Vagina (tissue), 2 donors: ENCODE measurements at regions not wholly inside any gene's neighbourhood (a gene's known extent, or its start where the extent isn't known, plus 50 kb on each side); places are given as distances from the start of the nearest gene placed in this dataset.
"Not testable (repeated sequence)": the region's sequence is repeated elsewhere in the genome, so short reads cannot be mapped to it uniquely, and the experiment has no call there.

ENCODE experiments used
- CTCF ChIP-seq, 3 experiments: fragments of 450-650 bp in 2 of 3; fragments of 200-600 bp in 1 of 3; sonication (generic) in 1 of 3; IDR thresholded peaks; one replicate each; pipeline ENCODE4 v1.5.1; 2017 to 2019; ENCODE audit warnings: antibody characterized with exemption in 3 of 3, mild to moderate bottlenecking in 2 of 3, moderate library complexity in 2 of 3
- POLR2A ChIP-seq, 2 donors: fragments of 450-650 bp; IDR thresholded peaks; one replicate each; pipeline ENCODE4 v1.6.1; 2017; ENCODE audit warnings: antibody characterized with exemption in 2 of 2, mild to moderate bottlenecking in 2 of 2, moderate library complexity in 2 of 2

DNA sequence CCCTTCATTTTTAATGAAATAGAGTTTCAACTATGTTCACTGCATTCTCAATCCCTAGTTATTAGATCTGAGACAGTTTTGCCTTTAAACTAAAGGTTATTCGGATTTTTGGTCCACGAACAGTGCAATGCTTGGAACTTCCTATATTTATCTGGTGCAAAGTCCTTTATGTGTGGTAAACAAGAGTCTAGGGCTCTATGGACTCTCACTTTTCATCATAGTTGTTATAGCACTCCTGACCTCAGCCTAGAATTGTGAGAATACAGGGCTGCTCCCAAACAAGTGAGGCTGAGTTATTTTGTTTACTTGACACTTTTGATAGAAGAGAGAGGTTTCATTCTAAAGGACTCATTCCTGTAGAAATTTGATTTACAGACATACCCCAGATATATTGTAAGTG is 692.1 kb downstream of the TTLL7 start:
- TF ChIP-seq CTCF, POLR2A (IDR thresholded peaks at IDR 0.05): not testable (repeated sequence)
